ENCODE measurements at regions not wholly inside any gene's neighbourhood (a gene's known extent, or its start where the extent isn't known, plus 50 kb on each side); places are given as distances from the start of the nearest gene placed in this dataset.

DNA sequence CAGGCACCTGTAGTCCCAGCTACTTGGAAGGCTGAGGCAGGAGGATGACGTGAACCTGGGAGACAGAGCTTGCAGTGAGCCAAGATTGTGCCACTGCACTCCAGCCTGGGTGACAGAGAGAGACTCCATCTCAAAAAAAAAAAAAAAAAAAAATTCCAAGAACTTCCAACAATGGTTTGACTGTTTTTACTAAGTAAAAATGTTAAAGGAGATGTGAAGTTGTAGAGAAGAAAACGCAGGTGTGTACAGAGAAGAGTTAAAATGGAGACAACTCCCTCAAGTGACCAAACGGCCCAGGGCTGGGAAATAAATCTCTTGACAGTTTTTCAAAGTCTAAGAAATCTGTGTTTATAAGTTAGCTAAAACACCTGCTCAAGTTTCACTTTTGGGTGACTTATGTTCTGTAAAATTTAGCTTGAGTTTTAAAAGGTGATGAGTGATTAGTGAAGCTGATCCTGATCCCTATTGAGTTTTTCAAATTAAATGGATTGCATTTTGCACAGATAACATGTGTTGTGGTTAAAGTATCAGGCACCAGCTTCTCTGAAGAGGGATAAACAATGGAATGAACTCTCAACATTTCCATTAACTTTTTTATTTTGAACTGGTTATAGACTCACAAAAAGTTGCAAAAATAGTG is 255.2 kb upstream of the CD180 start (continued):
- TF ChIP-seq, protein P1, sequence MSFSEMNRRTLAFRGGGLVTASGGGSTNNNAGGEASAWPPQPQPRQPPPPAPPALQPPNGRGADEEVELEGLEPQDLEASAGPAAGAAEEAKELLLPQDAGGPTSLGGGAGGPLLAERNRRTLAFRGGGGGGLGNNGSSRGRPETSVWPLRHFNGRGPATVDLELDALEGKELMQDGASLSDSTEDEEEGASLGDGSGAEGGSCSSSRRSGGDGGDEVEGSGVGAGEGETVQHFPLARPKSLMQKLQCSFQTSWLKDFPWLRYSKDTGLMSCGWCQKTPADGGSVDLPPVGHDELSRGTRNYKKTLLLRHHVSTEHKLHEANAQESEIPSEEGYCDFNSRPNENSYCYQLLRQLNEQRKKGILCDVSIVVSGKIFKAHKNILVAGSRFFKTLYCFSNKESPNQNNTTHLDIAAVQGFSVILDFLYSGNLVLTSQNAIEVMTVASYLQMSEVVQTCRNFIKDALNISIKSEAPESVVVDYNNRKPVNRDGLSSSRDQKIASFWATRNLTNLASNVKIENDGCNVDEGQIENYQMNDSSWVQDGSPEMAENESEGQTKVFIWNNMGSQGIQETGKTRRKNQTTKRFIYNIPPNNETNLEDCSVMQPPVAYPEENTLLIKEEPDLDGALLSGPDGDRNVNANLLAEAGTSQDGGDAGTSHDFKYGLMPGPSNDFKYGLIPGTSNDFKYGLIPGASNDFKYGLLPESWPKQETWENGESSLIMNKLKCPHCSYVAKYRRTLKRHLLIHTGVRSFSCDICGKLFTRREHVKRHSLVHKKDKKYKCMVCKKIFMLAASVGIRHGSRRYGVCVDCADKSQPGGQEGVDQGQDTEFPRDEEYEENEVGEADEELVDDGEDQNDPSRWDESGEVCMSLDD (tag by site-specific recombination; IDR thresholded peaks at IDR 0.05) = no peak
- TF ChIP-seq ZBTB1 (tag by site-specific recombination; IDR thresholded peaks at IDR 0.05) (no peak), ZNF184 (tag by site-specific recombination; IDR thresholded peaks at IDR 0.05) (no peak), ZNF366 (tag by site-specific recombination; conservative IDR thresholded peaks at IDR 0.05) (peak; percentile 75), ZNF302 (tag by site-specific recombination; IDR thresholded peaks at IDR 0.05; ENCODE audit: low read depth) (no peak), ZNF292 (tag by site-specific recombination; IDR thresholded peaks at IDR 0.05; ENCODE audit: borderline replicate concordance, low read depth) (no peak), ZIC2 (tag by site-specific recombination; IDR thresholded peaks at IDR 0.05) (no peak), MYNN (tag by site-specific recombination; IDR thresholded peaks at IDR 0.05; ENCODE audit: borderline replicate concordance) (no peak), ZNF140 (tag by site-specific recombination; IDR thresholded peaks at IDR 0.05) (no peak), ZNF830 (tag by site-specific recombination; IDR thresholded peaks at IDR 0.05; ENCODE audit: low read depth) (no peak), TRIM28 (IDR thresholded peaks at IDR 0.05; ENCODE audit: borderline replicate concordance, low read length) (no peak), ZNF202 (tag by site-specific recombination; IDR thresholded peaks at IDR 0.05; ENCODE audit: borderline replicate concordance) (no peak), ZNF785 (tag by site-specific recombination; IDR thresholded peaks at IDR 0.05) (no peak), ZNF549 (tag by site-specific recombination; IDR thresholded peaks at IDR 0.05) (peak; percentile 72; the same call in 1 of the 2 replicates), ZNF639 (tag by site-specific recombination; IDR thresholded peaks at IDR 0.05) (no peak), GLI2 (tag by site-specific recombination; IDR thresholded peaks at IDR 0.05; ENCODE audit: borderline replicate concordance, low read depth) (0 out of 2 replicates have a peak, but pooled peaks have one; percentile 9), ZNF529 (tag by site-specific recombination; IDR thresholded peaks at IDR 0.05; ENCODE audit: insufficient replicate concordance) (no peak), ZSCAN23 (tag by site-specific recombination; IDR thresholded peaks at IDR 0.05) (no peak), ZNF792 (tag by site-specific recombination; IDR thresholded peaks at IDR 0.05) (no peak), ZXDB (tag by site-specific recombination; IDR thresholded peaks at IDR 0.05) (peak; percentile 89), SALL2 (tag by site-specific recombination; IDR thresholded peaks at IDR 0.05; ENCODE audit: borderline replicate concordance) (no peak), ZNF157 (tag by site-specific recombination; IDR thresholded peaks at IDR 0.05) (no peak), ZNF843 (tag by site-specific recombination; IDR thresholded peaks at IDR 0.05) (peak; percentile 89), ZNF10 (tag by site-specific recombination; IDR thresholded peaks at IDR 0.05) (peak; percentile 47; the same call in 1 of the 2 replicates), ZNF658 (tag by site-specific recombination; IDR thresholded peaks at IDR 0.05) (no peak), ZEB2 (tag by site-specific recombination; IDR thresholded peaks at IDR 0.05) (no peak)
- TF ChIP-seq, protein P2, sequence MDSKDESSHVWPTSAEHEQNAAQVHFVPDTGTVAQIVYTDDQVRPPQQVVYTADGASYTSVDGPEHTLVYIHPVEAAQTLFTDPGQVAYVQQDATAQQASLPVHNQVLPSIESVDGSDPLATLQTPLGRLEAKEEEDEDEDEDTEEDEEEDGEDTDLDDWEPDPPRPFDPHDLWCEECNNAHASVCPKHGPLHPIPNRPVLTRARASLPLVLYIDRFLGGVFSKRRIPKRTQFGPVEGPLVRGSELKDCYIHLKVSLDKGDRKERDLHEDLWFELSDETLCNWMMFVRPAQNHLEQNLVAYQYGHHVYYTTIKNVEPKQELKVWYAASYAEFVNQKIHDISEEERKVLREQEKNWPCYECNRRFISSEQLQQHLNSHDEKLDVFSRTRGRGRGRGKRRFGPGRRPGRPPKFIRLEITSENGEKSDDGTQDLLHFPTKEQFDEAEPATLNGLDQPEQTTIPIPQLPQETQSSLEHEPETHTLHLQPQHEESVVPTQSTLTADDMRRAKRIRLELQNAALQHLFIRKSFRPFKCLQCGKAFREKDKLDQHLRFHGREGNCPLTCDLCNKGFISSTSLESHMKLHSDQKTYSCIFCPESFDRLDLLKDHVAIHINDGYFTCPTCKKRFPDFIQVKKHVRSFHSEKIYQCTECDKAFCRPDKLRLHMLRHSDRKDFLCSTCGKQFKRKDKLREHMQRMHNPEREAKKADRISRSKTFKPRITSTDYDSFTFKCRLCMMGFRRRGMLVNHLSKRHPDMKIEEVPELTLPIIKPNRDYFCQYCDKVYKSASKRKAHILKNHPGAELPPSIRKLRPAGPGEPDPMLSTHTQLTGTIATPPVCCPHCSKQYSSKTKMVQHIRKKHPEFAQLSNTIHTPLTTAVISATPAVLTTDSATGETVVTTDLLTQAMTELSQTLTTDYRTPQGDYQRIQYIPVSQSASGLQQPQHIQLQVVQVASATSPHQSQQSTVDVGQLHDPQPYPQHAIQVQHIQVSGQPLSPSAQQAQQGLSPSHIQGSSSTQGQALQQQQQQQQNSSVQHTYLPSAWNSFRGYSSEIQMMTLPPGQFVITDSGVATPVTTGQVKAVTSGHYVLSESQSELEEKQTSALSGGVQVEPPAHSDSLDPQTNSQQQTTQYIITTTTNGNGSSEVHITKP (tag by site-specific recombination; IDR thresholded peaks at IDR 0.05) = peak; percentile 91
- TF ChIP-seq, protein P3, sequence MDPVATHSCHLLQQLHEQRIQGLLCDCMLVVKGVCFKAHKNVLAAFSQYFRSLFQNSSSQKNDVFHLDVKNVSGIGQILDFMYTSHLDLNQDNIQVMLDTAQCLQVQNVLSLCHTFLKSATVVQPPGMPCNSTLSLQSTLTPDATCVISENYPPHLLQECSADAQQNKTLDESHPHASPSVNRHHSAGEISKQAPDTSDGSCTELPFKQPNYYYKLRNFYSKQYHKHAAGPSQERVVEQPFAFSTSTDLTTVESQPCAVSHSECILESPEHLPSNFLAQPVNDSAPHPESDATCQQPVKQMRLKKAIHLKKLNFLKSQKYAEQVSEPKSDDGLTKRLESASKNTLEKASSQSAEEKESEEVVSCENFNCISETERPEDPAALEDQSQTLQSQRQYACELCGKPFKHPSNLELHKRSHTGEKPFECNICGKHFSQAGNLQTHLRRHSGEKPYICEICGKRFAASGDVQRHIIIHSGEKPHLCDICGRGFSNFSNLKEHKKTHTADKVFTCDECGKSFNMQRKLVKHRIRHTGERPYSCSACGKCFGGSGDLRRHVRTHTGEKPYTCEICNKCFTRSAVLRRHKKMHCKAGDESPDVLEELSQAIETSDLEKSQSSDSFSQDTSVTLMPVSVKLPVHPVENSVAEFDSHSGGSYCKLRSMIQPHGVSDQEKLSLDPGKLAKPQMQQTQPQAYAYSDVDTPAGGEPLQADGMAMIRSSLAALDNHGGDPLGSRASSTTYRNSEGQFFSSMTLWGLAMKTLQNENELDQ (tag by site-specific recombination; IDR thresholded peaks at IDR 0.05; ENCODE audit: low read depth) = no peak
- TF ChIP-seq, protein P4, sequence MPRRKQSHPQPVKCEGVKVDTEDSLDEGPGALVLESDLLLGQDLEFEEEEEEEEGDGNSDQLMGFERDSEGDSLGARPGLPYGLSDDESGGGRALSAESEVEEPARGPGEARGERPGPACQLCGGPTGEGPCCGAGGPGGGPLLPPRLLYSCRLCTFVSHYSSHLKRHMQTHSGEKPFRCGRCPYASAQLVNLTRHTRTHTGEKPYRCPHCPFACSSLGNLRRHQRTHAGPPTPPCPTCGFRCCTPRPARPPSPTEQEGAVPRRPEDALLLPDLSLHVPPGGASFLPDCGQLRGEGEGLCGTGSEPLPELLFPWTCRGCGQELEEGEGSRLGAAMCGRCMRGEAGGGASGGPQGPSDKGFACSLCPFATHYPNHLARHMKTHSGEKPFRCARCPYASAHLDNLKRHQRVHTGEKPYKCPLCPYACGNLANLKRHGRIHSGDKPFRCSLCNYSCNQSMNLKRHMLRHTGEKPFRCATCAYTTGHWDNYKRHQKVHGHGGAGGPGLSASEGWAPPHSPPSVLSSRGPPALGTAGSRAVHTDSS (tag by site-specific recombination; IDR thresholded peaks at IDR 0.05) = peak; percentile 54

Measured in HEK293 (cell line).